ENCODE measurements at regions not wholly inside any gene's neighbourhood (a gene's known extent, or its start where the extent isn't known, plus 50 kb on each side); places are given as distances from the start of the nearest gene placed in this dataset.

- ATAC-seq (no peak), DNase-seq (ENCODE audit: low spot score) (peak; percentile 17)
- H3K79me2 ChIP-seq (replicated peaks; ENCODE audit: insufficient read depth), result no peaks in the 10 kb centered on the region
- H3F3A ChIP-seq (replicated peaks; ENCODE audit: low read depth), result no peaks in the 10 kb centered on the region
- peaks cover 10% of the 10 kb centered on the region; the same call in 1 of the 2 replicates for H3K9me2 ChIP-seq (ENCODE audit: insufficient read depth)
- H3K36me3 ChIP-seq (ENCODE audit: insufficient read depth), result no peaks in the 10 kb centered on the region
- H3K4me3 ChIP-seq, result no peak overlapping the region
- no peaks in the 10 kb centered on the region for H3K4me1 ChIP-seq (ENCODE audit: insufficient read depth)
- Mint-ChIP-seq H3K27ac (no peak overlapping the region), H3K27me3 (ENCODE audit: insufficient read depth, low read depth, poor library complexity) (peaks cover 1% of the 10 kb centered on the region), H3K36me3 (ENCODE audit: low read depth) (no peaks in the 10 kb centered on the region), H3K9me3 (no peaks in the 10 kb centered on the region), H3K4me3 (no peak overlapping the region), H3K4me1 (0 out of 3 replicates have a peak, but pooled peaks cover 3% of the 10 kb centered on the region)
- no peaks in the 10 kb centered on the region for H3K27me3 ChIP-seq (ENCODE audit: insufficient read depth)
- peak overlapping the region; percentile 78 for H2AFZ ChIP-seq
- H3K4me2 ChIP-seq, result no peak overlapping the region
- H3K27ac ChIP-seq (ENCODE audit: low read depth), result no peak overlapping the region
- TF ChIP-seq REST (IDR thresholded peaks at IDR 0.05; ENCODE audit: unreplicated experiment) (no peak), ZNF462 (CRISPR knock-in tag; IDR thresholded peaks at IDR 0.05) (no peak), CTCF (conservative IDR thresholded peaks at IDR 0.05; ENCODE audit: low read depth in 2 of 2) (no peak), POLR2AphosphoS5 (IDR thresholded peaks at IDR 0.05; ENCODE audit: low read depth) (no peak), ZNF331 (CRISPR knock-in tag; IDR thresholded peaks at IDR 0.05; ENCODE audit: low read depth) (no peak), EZH2phosphoT487 (IDR thresholded peaks at IDR 0.05; ENCODE audit: unreplicated experiment) (no peak), JUNB (IDR thresholded peaks at IDR 0.05; ENCODE audit: unreplicated experiment) (no peak), EZH2 (IDR thresholded peaks at IDR 0.05; ENCODE audit: low read depth, unreplicated experiment) (no peak), STAT1 (IDR thresholded peaks at IDR 0.05; ENCODE audit: unreplicated experiment) (no peak), ZNF114 (CRISPR knock-in tag; IDR thresholded peaks at IDR 0.05) (no peak), ETS1 (IDR thresholded peaks at IDR 0.05) (no peak), NANOG (IDR thresholded peaks at IDR 0.05; ENCODE audit: borderline replicate concordance) (no peak)
- no peaks in the 10 kb centered on the region for H4K20me1 ChIP-seq (replicated peaks; ENCODE audit: insufficient read depth)
These were observed 55.3 kb upstream of the ALDH1A1 start for GRCh38 chr9:73007966-73008672.
